ENCODE measurements at regions not wholly inside any gene's neighbourhood (a gene's known extent, or its start where the extent isn't known, plus 50 kb on each side); places are given as distances from the start of the nearest gene placed in this dataset.

GRCh38 chr12:90074086-90074485 is 365.4 kb upstream of the ATP2B1 start (continued):
- TF ChIP-seq SP1 (IDR thresholded peaks at IDR 0.05; ENCODE audit: low read depth, low read length): no peak

GRCh38 chr12:90071996-90072395 is 363.4 kb upstream of the ATP2B1 start:
- Histone ChIP-seq H3K36me3 (ENCODE audit: control insufficient read depth in 2 of 2, insufficient read depth in 2 of 2, low read length in 1 of 2) (no peaks in the 10 kb centered on the region), H2AFZ (ENCODE audit: control insufficient read depth, low read depth, low read length) (no peak overlapping the region), H3K4me1 (ENCODE audit: control insufficient read depth, insufficient read depth, low read length) (no peaks in the 10 kb centered on the region; the same call in 1 of the 2 replicates), H3K9ac (ENCODE audit: control insufficient read depth, insufficient read depth, low read length) (no peak overlapping the region), H4K20me1 (ENCODE audit: control insufficient read depth, insufficient read depth) (no peaks in the 10 kb centered on the region), H3K4me3 (no peak overlapping the region), H3K27ac (ENCODE audit: control insufficient read depth, insufficient read depth) (no peak overlapping the region), H3K79me2 (ENCODE audit: control insufficient read depth, insufficient read depth, low read length) (no peaks in the 10 kb centered on the region), H3K9me3 (replicated peaks; ENCODE audit: control insufficient read depth, insufficient read depth, low read length) (no peaks in the 10 kb centered on the region), H3K4me2 (ENCODE audit: control insufficient read depth, insufficient read depth) (no peak overlapping the region), H3K27me3 (replicated peaks in 1 of 2; ENCODE audit: control insufficient read depth in 2 of 2, insufficient read depth in 2 of 2, low read length in 1 of 2) (no peaks in the 10 kb centered on the region)
- in situ Hi-C loops (cut with MboI): no loop called here
- WGBS (ENCODE audit: insufficient coverage, insufficient replicate concordance, low lambda C conversion rate, missing lambda C conversion rate): 96% methylated on average over 8 of the region's 8 CpGs
- ChIA-PET CTCF (no interaction called here), RAD21 (ENCODE audit: unreplicated experiment) (no interaction called here), POLR2A (no interaction called here), SMC1A (ENCODE audit: uncharacterized antibody, unreplicated experiment) (no interaction called here)
- FAIRE-seq: no peak
- BruUV-seq (replicated peaks): no TSS peak
- no peak for DNase-seq (ENCODE audit: low read depth, low spot score)
- no peak for ATAC-seq
- TF ChIP-seq STAT3 (IDR thresholded peaks at IDR 0.05; ENCODE audit: low read depth, low read length): no peak
- no peak for TF ChIP-seq TAF1 (IDR thresholded peaks at IDR 0.05; ENCODE audit: borderline replicate concordance, low read depth, low read length)
- no peak for TF ChIP-seq USF2 (IDR thresholded peaks at IDR 0.05; ENCODE audit: borderline replicate concordance, low read depth, low read length)
- TF ChIP-seq ZBTB4 (CRISPR knock-in tag; IDR thresholded peaks at IDR 0.05): no peak
- no peak for TF ChIP-seq HSF1 (IDR thresholded peaks at IDR 0.05; ENCODE audit: low read depth, low read length)
- TF ChIP-seq RUNX3 (IDR thresholded peaks at IDR 0.05; ENCODE audit: low read length): no peak
- TF ChIP-seq EED (IDR thresholded peaks at IDR 0.05; ENCODE audit: low read depth): no peak
- no peak for TF ChIP-seq MEF2A (IDR thresholded peaks at IDR 0.05; ENCODE audit: insufficient read depth, low read depth, low read length)
- no peak for TF ChIP-seq PBX3 (IDR thresholded peaks at IDR 0.05; ENCODE audit: insufficient replicate concordance, low read depth, low read length)
- no peak for TF ChIP-seq TCF3 (IDR thresholded peaks at IDR 0.05; ENCODE audit: borderline replicate concordance, insufficient read depth, low read depth, low read length)
- intact Hi-C loops (cut with micrococcal nuclease; ENCODE audit: unreplicated experiment): no loop called here

Data from GM12878 (cell line).